GM12892 (cell line): ENCODE measurements at regions not wholly inside any gene's neighbourhood (a gene's known extent, or its start where the extent isn't known, plus 50 kb on each side); places are given as distances from the start of the nearest gene placed in this dataset.

ENCODE experiments used
- POLR2A ChIP-seq: IDR thresholded peaks from 2 replicates; pipeline ENCODE4 v1.6.1; 2011; ENCODE audit warnings: low read depth, low read length, control low read depth
- TAF1 ChIP-seq: IDR thresholded peaks from 2 replicates; pipeline ENCODE4 v1.6.1; 2011; ENCODE audit warnings: low read depth, mild to moderate bottlenecking, control low read depth, low read length, borderline replicate concordance

DNA sequence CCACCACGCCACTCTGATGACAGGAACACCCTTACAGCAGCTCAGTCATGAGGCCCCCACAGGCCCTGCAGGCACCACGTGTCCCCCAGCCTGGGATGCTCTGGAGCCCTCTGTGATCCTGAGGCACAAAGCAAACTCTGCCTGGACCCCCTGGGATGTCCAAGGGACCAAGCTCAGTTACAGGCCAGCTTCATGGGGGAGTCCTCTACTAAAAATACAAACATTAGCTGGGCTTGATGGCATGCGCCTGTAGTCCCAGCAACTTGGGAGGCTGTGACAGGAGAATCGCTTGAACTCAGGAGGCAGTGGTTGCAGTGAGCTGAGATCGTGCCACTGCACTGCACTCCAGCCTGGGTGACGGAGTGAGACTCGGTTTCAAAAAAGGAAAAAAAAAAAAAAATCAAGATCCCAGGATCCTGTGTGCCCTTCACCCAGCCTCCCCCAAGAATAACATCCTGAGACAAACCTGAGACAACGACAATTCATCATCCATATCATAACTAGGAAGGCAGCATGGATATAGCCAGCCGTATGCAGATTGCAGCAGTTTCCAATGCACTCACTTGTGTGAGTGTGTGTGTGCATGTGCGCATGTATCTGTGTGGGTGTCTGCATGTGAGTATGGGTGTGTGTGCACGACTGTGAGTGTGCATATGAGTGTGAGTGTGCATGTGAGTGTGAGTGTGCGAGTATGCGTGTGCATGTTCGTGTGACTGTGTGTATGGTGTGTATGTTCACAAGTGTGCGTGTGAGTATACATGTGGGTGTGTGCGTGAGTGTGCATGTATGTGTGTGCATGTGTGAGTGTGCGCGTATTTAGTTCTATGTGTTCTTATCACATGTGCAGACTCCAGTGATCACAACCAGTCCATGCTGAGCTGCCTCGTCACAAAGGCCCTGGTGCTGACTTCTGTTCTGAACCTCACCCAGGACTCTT is 52.1 kb downstream of the NCOR2 start:
- no peak for TF ChIP-seq POLR2A
- no peak for TF ChIP-seq TAF1
